ENCODE measurements at regions not wholly inside any gene's neighbourhood (a gene's known extent, or its start where the extent isn't known, plus 50 kb on each side); places are given as distances from the start of the nearest gene placed in this dataset.

DNA sequence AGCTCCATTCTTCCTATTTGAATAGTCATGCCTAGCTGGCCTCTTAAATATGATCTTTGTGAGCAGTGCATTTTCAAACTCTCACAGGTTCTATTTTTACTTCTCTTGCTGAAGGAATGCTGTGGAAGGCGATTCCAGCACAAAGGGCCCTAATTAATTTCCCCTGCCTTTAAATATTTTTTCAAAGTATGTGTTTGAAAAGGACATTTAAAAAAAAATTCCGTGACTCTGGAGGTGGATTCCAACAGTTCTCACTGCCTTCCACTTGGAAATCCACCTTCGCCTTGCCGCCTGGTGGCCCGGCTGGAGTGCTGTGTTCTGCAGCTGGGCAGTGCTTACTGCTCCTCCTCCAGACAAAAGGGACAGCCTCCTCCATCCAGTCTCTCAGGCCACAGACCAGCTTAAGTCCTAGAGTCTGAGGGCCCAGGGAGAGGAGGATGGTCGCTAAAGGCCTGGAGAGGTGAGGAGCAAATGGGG, 61.5 kb upstream of the CORO2B start:
- TF ChIP-seq, protein P1, sequence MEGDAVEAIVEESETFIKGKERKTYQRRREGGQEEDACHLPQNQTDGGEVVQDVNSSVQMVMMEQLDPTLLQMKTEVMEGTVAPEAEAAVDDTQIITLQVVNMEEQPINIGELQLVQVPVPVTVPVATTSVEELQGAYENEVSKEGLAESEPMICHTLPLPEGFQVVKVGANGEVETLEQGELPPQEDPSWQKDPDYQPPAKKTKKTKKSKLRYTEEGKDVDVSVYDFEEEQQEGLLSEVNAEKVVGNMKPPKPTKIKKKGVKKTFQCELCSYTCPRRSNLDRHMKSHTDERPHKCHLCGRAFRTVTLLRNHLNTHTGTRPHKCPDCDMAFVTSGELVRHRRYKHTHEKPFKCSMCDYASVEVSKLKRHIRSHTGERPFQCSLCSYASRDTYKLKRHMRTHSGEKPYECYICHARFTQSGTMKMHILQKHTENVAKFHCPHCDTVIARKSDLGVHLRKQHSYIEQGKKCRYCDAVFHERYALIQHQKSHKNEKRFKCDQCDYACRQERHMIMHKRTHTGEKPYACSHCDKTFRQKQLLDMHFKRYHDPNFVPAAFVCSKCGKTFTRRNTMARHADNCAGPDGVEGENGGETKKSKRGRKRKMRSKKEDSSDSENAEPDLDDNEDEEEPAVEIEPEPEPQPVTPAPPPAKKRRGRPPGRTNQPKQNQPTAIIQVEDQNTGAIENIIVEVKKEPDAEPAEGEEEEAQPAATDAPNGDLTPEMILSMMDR (conservative IDR thresholded peaks at IDR 0.05): no peak
- TF ChIP-seq EZH2 (IDR thresholded peaks at IDR 0.05; ENCODE audit: low read depth): no peak
- Histone ChIP-seq H3K36me3 (ENCODE audit: low read depth) (no peaks in the 10 kb centered on the region), H3K4me1 (replicated peaks; ENCODE audit: insufficient read depth) (no peaks in the 10 kb centered on the region), H3K27me3 (ENCODE audit: insufficient read depth, low read depth) (peaks cover 6% of the 10 kb centered on the region), H3K4me2 (no peak overlapping the region), H3K4me3 (no peak overlapping the region), H4K20me1 (ENCODE audit: insufficient read depth) (no peaks in the 10 kb centered on the region), H3K27ac (no peak overlapping the region), H3F3A (ENCODE audit: insufficient read depth, low read depth) (no peaks in the 10 kb centered on the region), H3K9me3 (ENCODE audit: insufficient read depth, low read depth) (no peaks in the 10 kb centered on the region), H3K9me2 (ENCODE audit: insufficient read depth) (no peaks in the 10 kb centered on the region), H3K79me2 (ENCODE audit: low read depth) (no peaks in the 10 kb centered on the region), H2AFZ (no peak overlapping the region)
- intact Hi-C loops (cut with micrococcal nuclease; ENCODE audit: unreplicated experiment): no loop called here
- CTCF ChIA-PET: no interaction called here
- no TSS peak for BruUV-seq (replicated peaks)
- POLR2A ChIA-PET (ENCODE audit: unreplicated experiment): no interaction called here
- no peak for DNase-seq

DNA sequence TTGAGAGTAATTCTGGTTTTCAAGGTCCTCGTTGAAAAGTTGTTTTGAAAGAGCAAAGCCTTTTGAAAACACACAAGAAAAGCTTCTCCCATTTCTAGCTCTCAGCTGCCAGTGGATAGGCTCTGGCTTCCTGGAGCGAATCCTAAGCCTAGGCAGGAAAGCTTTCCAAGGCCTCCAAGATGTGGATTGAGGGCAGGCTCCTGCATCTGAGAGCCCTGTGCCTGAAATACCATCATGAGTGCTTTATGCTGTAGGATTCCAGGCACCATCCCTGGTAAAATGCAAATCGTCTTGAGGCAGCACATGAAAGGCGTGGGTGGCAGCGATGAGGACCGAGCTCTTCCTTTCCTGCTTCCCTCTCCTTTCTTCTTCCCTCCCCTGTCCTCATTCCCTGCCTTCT, 60.7 kb upstream of the CORO2B start:
- no peak for TF ChIP-seq EZH2 (IDR thresholded peaks at IDR 0.05; ENCODE audit: low read depth)
- TF ChIP-seq, protein P1 (conservative IDR thresholded peaks at IDR 0.05): no peak
- ChIA-PET POLR2A (ENCODE audit: unreplicated experiment) (no interaction called here), CTCF (no interaction called here)
- Histone ChIP-seq H4K20me1 (ENCODE audit: insufficient read depth) (no peaks in the 10 kb centered on the region), H3K79me2 (ENCODE audit: low read depth) (no peaks in the 10 kb centered on the region), H3K36me3 (ENCODE audit: low read depth) (no peaks in the 10 kb centered on the region), H2AFZ (no peak overlapping the region), H3F3A (ENCODE audit: insufficient read depth, low read depth) (no peaks in the 10 kb centered on the region), H3K9me2 (ENCODE audit: insufficient read depth) (no peaks in the 10 kb centered on the region), H3K4me1 (replicated peaks; ENCODE audit: insufficient read depth) (no peaks in the 10 kb centered on the region), H3K4me3 (no peak overlapping the region), H3K27me3 (ENCODE audit: insufficient read depth, low read depth) (no peaks in the 10 kb centered on the region; the same call in none of the 2 replicates), H3K4me2 (no peak overlapping the region), H3K9me3 (ENCODE audit: insufficient read depth, low read depth) (no peaks in the 10 kb centered on the region), H3K27ac (no peak overlapping the region)
- BruUV-seq (replicated peaks): no TSS peak
- DNase-seq: no peak
- intact Hi-C loops (cut with micrococcal nuclease; ENCODE audit: unreplicated experiment): no loop called here

DNA sequence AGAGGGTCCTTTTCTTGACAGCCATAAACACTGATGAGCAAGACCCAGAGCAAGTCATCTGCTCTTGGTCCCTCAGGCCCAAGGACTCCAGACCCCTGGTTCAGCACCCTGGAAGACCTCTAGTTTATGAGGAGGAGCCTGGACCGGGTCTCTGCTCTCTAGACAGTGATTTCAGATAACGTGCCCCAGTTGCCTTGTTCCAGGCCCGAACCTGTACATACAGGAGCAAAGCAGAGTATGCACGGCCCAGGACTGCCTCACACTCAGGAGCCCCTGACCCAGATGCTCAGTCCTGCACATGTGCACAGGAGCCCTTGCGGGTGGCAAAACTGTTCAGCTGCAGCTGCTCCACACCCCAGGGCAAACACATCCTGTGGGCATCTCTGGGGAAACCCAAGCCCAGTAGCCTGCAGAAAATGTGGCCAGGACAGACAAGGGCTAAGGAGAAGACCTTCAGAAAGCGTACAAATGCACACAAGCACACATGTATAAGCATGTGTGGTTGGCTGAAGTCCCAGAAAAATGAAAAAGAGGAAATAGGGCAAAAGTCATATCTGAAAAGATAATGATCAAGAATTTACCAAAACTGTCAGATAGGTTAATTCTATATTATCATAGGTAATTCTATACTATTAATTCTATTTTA, 59.9 kb upstream of the CORO2B start:
- TF ChIP-seq, protein P1 (conservative IDR thresholded peaks at IDR 0.05): no peak
- TF ChIP-seq EZH2 (IDR thresholded peaks at IDR 0.05; ENCODE audit: low read depth): no peak

More for the DNA sequence above, 59.9 kb upstream of the CORO2B start:
- CTCF ChIA-PET: no interaction called here
- no peaks in the 10 kb centered on the region for H3K9me2 ChIP-seq (ENCODE audit: insufficient read depth)
- POLR2A ChIA-PET (ENCODE audit: unreplicated experiment): no interaction called here
- intact Hi-C loops (cut with micrococcal nuclease; ENCODE audit: unreplicated experiment): no loop called here
- H3F3A ChIP-seq (ENCODE audit: insufficient read depth, low read depth): no peaks in the 10 kb centered on the region
- no peak overlapping the region for H3K27ac ChIP-seq
- H2AFZ ChIP-seq: no peak overlapping the region
- H3K36me3 ChIP-seq (ENCODE audit: low read depth): no peaks in the 10 kb centered on the region
- H3K4me1 ChIP-seq (replicated peaks; ENCODE audit: insufficient read depth): no peaks in the 10 kb centered on the region
- no TSS peak for BruUV-seq (replicated peaks)
- no peak for DNase-seq
- peaks cover 3% of the 10 kb centered on the region for H3K27me3 ChIP-seq (ENCODE audit: insufficient read depth, low read depth)
- H3K4me2 ChIP-seq: no peak overlapping the region
- no peaks in the 10 kb centered on the region for H3K9me3 ChIP-seq (ENCODE audit: insufficient read depth, low read depth)
- no peaks in the 10 kb centered on the region for H4K20me1 ChIP-seq (ENCODE audit: insufficient read depth)
- no peaks in the 10 kb centered on the region for H3K79me2 ChIP-seq (ENCODE audit: low read depth)
- H3K4me3 ChIP-seq: no peak overlapping the region

All from PC-9 (cell line).